ENCODE measurements at regions not wholly inside any gene's neighbourhood (a gene's known extent, or its start where the extent isn't known, plus 50 kb on each side); places are given as distances from the start of the nearest gene placed in this dataset.

- TF ChIP-seq CTCF (IDR thresholded peaks at IDR 0.05) (no peak), POLR2A (IDR thresholded peaks at IDR 0.05) (no peak), POLR2AphosphoS5 (IDR thresholded peaks at IDR 0.05) (no peak)
Observed at GRCh38 chr1:201673093-201673492, 134.2 kb downstream of the NAV1 start.
